ENCODE measurements at regions not wholly inside any gene's neighbourhood (a gene's known extent, or its start where the extent isn't known, plus 50 kb on each side); places are given as distances from the start of the nearest gene placed in this dataset.

DNA sequence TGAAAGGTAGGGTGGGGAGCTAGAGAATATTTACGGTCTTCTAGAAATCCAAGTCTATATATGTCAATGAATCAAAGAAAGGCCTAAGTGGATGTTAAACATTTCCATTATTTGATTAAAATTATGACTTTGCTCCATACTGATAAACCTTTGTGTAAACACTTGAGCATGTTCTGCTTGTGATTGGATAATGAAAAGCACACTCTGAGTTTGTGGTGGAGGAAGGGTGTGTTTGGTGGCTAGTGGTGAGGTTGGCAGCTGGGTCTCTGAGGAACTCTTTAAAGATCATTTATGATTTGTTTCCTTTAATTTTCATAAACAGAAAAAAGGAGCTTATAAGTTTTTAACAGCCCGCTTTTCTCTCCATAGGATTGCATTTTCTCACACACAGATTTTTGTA is 84.7 kb downstream of the RFPL4B start:
- H3K9me3 ChIP-seq: no peaks in the 10 kb centered on the region
- WGBS (ENCODE audit: missing lambda C conversion rate): 86% methylated on average over 2 of the region's 2 CpGs
- CTCF ChIA-PET: interaction anchor here (0.7 kb wide), 1 partner anchor 658 kb away, joined by 3 read pairs; no protein-coding TSS in a partner anchor
- POLR2A ChIA-PET: no interaction called here
- H3K4me2 ChIP-seq: no peak overlapping the region
- DNase-seq (ENCODE audit: low read depth in 1 of 2, low spot score in 1 of 2) (no peak), ATAC-seq (no peak), FAIRE-seq (no peak)
- H3K4me3 ChIP-seq: no peak overlapping the region
- TF ChIP-seq ZNF302 (CRISPR knock-in tag; IDR thresholded peaks at IDR 0.05) (no peak), RAD21 (conservative IDR thresholded peaks at IDR 0.05 in 1 of 2, IDR thresholded peaks at IDR 0.05 in 1 of 2) (no peak), RARB (CRISPR knock-in tag; IDR thresholded peaks at IDR 0.05) (no peak), ESRRA (IDR thresholded peaks at IDR 0.05; ENCODE audit: borderline replicate concordance, low read length) (no peak), FOSB (CRISPR knock-in tag; IDR thresholded peaks at IDR 0.05) (no peak), CHD4 (IDR thresholded peaks at IDR 0.05; ENCODE audit: borderline replicate concordance) (no peak), TP53 (CRISPR knock-in tag; IDR thresholded peaks at IDR 0.05) (no peak), FOXS1 (CRISPR knock-in tag; IDR thresholded peaks at IDR 0.05) (no peak), MYC (IDR thresholded peaks at IDR 0.05; ENCODE audit: borderline replicate concordance, low read length) (no peak), KDM5A (IDR thresholded peaks at IDR 0.05) (no peak), EP300 (IDR thresholded peaks at IDR 0.05) (no peak), TFCP2L1 (CRISPR knock-in tag; IDR thresholded peaks at IDR 0.05) (no peak), MAFK (IDR thresholded peaks at IDR 0.05; ENCODE audit: partially characterized antibody) (no peak), ATOH8 (CRISPR knock-in tag; IDR thresholded peaks at IDR 0.05; ENCODE audit: low read depth) (no peak), ZC3H11A (IDR thresholded peaks at IDR 0.05) (no peak), JUN (IDR thresholded peaks at IDR 0.05) (no peak), MAZ (IDR thresholded peaks at IDR 0.05; ENCODE audit: borderline replicate concordance, low read depth, low read length) (no peak)
- TF ChIP-seq, protein P1, sequence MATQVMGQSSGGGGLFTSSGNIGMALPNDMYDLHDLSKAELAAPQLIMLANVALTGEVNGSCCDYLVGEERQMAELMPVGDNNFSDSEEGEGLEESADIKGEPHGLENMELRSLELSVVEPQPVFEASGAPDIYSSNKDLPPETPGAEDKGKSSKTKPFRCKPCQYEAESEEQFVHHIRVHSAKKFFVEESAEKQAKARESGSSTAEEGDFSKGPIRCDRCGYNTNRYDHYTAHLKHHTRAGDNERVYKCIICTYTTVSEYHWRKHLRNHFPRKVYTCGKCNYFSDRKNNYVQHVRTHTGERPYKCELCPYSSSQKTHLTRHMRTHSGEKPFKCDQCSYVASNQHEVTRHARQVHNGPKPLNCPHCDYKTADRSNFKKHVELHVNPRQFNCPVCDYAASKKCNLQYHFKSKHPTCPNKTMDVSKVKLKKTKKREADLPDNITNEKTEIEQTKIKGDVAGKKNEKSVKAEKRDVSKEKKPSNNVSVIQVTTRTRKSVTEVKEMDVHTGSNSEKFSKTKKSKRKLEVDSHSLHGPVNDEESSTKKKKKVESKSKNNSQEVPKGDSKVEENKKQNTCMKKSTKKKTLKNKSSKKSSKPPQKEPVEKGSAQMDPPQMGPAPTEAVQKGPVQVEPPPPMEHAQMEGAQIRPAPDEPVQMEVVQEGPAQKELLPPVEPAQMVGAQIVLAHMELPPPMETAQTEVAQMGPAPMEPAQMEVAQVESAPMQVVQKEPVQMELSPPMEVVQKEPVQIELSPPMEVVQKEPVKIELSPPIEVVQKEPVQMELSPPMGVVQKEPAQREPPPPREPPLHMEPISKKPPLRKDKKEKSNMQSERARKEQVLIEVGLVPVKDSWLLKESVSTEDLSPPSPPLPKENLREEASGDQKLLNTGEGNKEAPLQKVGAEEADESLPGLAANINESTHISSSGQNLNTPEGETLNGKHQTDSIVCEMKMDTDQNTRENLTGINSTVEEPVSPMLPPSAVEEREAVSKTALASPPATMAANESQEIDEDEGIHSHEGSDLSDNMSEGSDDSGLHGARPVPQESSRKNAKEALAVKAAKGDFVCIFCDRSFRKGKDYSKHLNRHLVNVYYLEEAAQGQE (IDR thresholded peaks at IDR 0.05): no peak
- TF ChIP-seq, protein P2, sequence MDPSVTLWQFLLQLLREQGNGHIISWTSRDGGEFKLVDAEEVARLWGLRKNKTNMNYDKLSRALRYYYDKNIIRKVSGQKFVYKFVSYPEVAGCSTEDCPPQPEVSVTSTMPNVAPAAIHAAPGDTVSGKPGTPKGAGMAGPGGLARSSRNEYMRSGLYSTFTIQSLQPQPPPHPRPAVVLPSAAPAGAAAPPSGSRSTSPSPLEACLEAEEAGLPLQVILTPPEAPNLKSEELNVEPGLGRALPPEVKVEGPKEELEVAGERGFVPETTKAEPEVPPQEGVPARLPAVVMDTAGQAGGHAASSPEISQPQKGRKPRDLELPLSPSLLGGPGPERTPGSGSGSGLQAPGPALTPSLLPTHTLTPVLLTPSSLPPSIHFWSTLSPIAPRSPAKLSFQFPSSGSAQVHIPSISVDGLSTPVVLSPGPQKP (IDR thresholded peaks at IDR 0.05; ENCODE audit: low read depth, low read length): no peak
- TF ChIP-seq, protein P3, sequence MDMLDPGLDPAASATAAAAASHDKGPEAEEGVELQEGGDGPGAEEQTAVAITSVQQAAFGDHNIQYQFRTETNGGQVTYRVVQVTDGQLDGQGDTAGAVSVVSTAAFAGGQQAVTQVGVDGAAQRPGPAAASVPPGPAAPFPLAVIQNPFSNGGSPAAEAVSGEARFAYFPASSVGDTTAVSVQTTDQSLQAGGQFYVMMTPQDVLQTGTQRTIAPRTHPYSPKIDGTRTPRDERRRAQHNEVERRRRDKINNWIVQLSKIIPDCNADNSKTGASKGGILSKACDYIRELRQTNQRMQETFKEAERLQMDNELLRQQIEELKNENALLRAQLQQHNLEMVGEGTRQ (IDR thresholded peaks at IDR 0.05): no peak
- H3K27ac ChIP-seq: no peak overlapping the region
- no peaks in the 10 kb centered on the region for H3K4me1 ChIP-seq

DNA sequence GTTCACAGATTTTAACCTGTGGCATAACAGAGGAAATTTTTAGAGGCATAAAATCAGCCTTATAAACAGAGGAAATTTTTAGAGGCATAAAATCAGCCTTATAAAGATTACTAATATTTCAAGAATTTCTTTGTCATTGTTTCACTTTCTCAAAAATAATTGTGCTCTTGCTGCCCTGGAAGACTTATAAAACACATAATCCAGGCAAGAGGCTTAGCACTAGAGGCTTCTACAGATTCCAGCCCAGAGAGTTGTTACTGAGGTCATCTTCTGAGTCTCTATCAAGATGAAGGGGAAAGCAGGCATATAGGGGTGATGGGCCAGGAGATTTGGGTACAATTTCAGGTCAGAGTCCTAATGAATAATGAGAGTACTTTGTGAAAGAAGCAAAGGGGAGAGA is 85.7 kb downstream of the RFPL4B start:
- no peak overlapping the region for H3K4me3 ChIP-seq
- H3K9me3 ChIP-seq: no peaks in the 10 kb centered on the region
- no peak for DNase-seq (ENCODE audit: low read depth in 1 of 2, low spot score in 1 of 2)
- no peaks in the 10 kb centered on the region for H3K4me1 ChIP-seq
- POLR2A ChIA-PET: no interaction called here
- no peak for ATAC-seq
- CTCF ChIA-PET: no interaction called here
- FAIRE-seq: no peak
- no peak overlapping the region for H3K4me2 ChIP-seq
- H3K27ac ChIP-seq: no peak overlapping the region
- TF ChIP-seq RAD21 (conservative IDR thresholded peaks at IDR 0.05 in 1 of 2, IDR thresholded peaks at IDR 0.05 in 1 of 2) (no peak), BHLHE40 (IDR thresholded peaks at IDR 0.05; ENCODE audit: low read depth, low read length) (no peak), FOSL2 (IDR thresholded peaks at IDR 0.05) (no peak), FOSL2 (CRISPR knock-in tag; IDR thresholded peaks at IDR 0.05) (no peak), RCOR1 (IDR thresholded peaks at IDR 0.05; ENCODE audit: low read depth, low read length) (no peak), TP53 (CRISPR knock-in tag; IDR thresholded peaks at IDR 0.05) (no peak), CHD4 (IDR thresholded peaks at IDR 0.05; ENCODE audit: borderline replicate concordance) (no peak), CBX2 (IDR thresholded peaks at IDR 0.05; ENCODE audit: borderline replicate concordance, low read depth) (no peak)
- TF ChIP-seq, protein P1 (IDR thresholded peaks at IDR 0.05): no peak
- TF ChIP-seq, protein P4, sequence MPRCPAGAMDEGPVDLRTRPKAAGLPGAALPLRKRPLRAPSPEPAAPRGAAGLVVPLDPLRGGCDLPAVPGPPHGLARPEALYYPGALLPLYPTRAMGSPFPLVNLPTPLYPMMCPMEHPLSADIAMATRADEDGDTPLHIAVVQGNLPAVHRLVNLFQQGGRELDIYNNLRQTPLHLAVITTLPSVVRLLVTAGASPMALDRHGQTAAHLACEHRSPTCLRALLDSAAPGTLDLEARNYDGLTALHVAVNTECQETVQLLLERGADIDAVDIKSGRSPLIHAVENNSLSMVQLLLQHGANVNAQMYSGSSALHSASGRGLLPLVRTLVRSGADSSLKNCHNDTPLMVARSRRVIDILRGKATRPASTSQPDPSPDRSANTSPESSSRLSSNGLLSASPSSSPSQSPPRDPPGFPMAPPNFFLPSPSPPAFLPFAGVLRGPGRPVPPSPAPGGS (IDR thresholded peaks at IDR 0.05): no peak

Measured in A549 (cell line).